Neural progenitor cell (in vitro differentiated cells): ENCODE measurements at regions not wholly inside any gene's neighbourhood (a gene's known extent, or its start where the extent isn't known, plus 50 kb on each side); places are given as distances from the start of the nearest gene placed in this dataset.

Experiments
- DNase-seq: peaks from one replicate; pipeline ENCODE4 v3.0.0-alpha.2; 2016; ENCODE audit warnings: low spot score
- H2AFZ ChIP-seq: fragments of 200-600 bp; sonication (generic); replicated peaks from 2 replicates; pipeline ENCODE4 v1.6.1; 2016; ENCODE audit warnings: antibody characterized with exemption
- H3F3A ChIP-seq: fragments of 200-600 bp; sonication (generic); 2 replicates; pipeline ENCODE4 v1.6.1; 2016; ENCODE audit warnings: antibody characterized with exemption, low read depth
- H3K27ac ChIP-seq: fragments of 200-600 bp; sonication (generic); 2 replicates; pipeline ENCODE4 v1.5.1; 2016; ENCODE audit warnings: mild to moderate bottlenecking
- H3K27me3 ChIP-seq: fragments of 200-600 bp; sonication (generic); 2 replicates; pipeline ENCODE4 v1.6.1; 2016; ENCODE audit warnings: mild to moderate bottlenecking, moderate library complexity
- H3K36me3 ChIP-seq: fragments of 200-600 bp; sonication (generic); 2 replicates; pipeline ENCODE4 v1.5.1; 2016
- H3K4me1 ChIP-seq: fragments of 200-600 bp; sonication (generic); 2 replicates; pipeline ENCODE4 v1.6.1; 2016; ENCODE audit warnings: mixed run types
- H3K4me2 ChIP-seq: fragments of 200-600 bp; sonication (generic); 2 replicates; pipeline ENCODE4 v1.6.1; 2016
- H3K4me3 ChIP-seq: fragments of 200-600 bp; sonication (generic); 2 replicates; pipeline ENCODE4 v1.5.1; 2016
- H3K79me2 ChIP-seq: fragments of 200-600 bp; sonication (generic); 2 replicates; pipeline ENCODE4 v1.6.1; 2016; ENCODE audit warnings: low read depth
- H3K9ac ChIP-seq: fragments of 200-600 bp; sonication (generic); 2 replicates; pipeline ENCODE4 v1.6.1; 2016
- H3K9me3 ChIP-seq: fragments of 200-600 bp; sonication (generic); 2 replicates; pipeline ENCODE4 v1.5.1; 2016; ENCODE audit warnings: low read depth
- H4K20me1 ChIP-seq: fragments of 200-600 bp; sonication (generic); 2 replicates; pipeline ENCODE4 v1.6.1; 2016; ENCODE audit warnings: low read depth
- H3K27ac Mint-ChIP-seq: 3 replicates; pipeline ENCODE4 v1.8.0; 2021; ENCODE audit warnings: mixed read lengths
- H3K27me3 Mint-ChIP-seq: 2 replicates; pipeline ENCODE4 v1.8.0; 2022; ENCODE audit warnings: low read depth, mild to moderate bottlenecking, inconsistent platforms, moderate library complexity, mixed read lengths; ENCODE audit not compliant: insufficient read depth
- H3K36me3 Mint-ChIP-seq: 3 replicates; pipeline ENCODE4 v1.8.0; 2021; ENCODE audit warnings: mixed read lengths
- H3K4me1 Mint-ChIP-seq: 3 replicates; pipeline ENCODE4 v1.8.0; 2021; ENCODE audit warnings: mixed read lengths
- H3K4me3 Mint-ChIP-seq: 3 replicates; pipeline ENCODE4 v1.8.0; 2021; ENCODE audit warnings: mild to moderate bottlenecking, moderate library complexity, mixed read lengths
- H3K9me3 Mint-ChIP-seq: 3 replicates; pipeline ENCODE4 v1.8.0; 2020; ENCODE audit warnings: mixed read lengths
- EZH2 ChIP-seq: fragments of 200-600 bp; sonication (generic); IDR thresholded peaks from 2 replicates; pipeline ENCODE4 v1.6.1; 2017; ENCODE audit warnings: antibody characterized with exemption, mild to moderate bottlenecking, moderate library complexity
- EZH2phosphoT487 ChIP-seq: fragments of 200-600 bp; sonication (generic); IDR thresholded peaks from 2 replicates; pipeline ENCODE4 v1.6.1; 2017; ENCODE audit warnings: antibody characterized with exemption
- TF ChIP-seq, protein P1 (sequence below): fragments of 200-600 bp; sonication (generic); IDR thresholded peaks from 2 replicates; pipeline ENCODE4 v1.5.1; 2017; ENCODE audit warnings: antibody characterized with exemption, mild to moderate bottlenecking

DNA sequence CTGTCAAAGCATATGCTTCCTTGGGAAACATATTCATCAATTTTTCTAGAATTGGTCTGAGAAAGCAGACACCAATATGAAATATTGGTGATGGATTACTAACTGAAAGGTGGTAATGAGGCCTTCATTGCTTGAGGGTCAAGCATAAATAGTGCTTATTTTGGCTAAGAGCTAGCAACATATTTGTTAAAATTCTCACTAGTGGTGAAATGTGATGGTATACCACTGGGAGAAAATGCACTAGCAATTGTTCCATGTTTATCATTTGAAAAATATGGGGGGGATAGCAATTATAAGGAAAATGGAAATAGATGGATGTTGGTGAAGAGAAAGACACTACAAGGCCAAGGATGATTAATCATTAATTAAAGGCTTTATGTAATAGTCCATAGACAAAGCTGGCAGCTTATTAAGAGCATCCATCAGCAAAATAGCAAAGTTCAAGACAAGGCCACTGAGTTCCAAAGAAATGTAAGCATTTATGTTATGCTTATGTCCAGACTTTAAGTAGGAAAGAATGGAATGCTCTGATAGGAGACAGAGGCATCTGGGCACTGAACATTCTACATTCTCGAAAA lies 253.7 kb upstream of the PRDM9 start:
- Histone ChIP-seq H3K36me3 (no peaks in the 10 kb centered on the region), H3K79me2 (no peaks in the 10 kb centered on the region), H2AFZ (no peak overlapping the region), H3K4me2 (no peak overlapping the region), H3K27ac (no peak overlapping the region), H3K4me1 (no peaks in the 10 kb centered on the region), H3K4me3 (no peak overlapping the region), H3K27me3 (no peaks in the 10 kb centered on the region), H3K9ac (no peak overlapping the region), H3F3A (no peaks in the 10 kb centered on the region), H3K9me3 (no peaks in the 10 kb centered on the region), H4K20me1 (no peaks in the 10 kb centered on the region)
- Mint-ChIP-seq H3K4me1 (no peaks in the 10 kb centered on the region), H3K4me3 (no peak overlapping the region), H3K27ac (no peak overlapping the region), H3K9me3 (no peaks in the 10 kb centered on the region), H3K36me3 (no peaks in the 10 kb centered on the region), H3K27me3 (no peaks in the 10 kb centered on the region)
- TF ChIP-seq, protein P1, sequence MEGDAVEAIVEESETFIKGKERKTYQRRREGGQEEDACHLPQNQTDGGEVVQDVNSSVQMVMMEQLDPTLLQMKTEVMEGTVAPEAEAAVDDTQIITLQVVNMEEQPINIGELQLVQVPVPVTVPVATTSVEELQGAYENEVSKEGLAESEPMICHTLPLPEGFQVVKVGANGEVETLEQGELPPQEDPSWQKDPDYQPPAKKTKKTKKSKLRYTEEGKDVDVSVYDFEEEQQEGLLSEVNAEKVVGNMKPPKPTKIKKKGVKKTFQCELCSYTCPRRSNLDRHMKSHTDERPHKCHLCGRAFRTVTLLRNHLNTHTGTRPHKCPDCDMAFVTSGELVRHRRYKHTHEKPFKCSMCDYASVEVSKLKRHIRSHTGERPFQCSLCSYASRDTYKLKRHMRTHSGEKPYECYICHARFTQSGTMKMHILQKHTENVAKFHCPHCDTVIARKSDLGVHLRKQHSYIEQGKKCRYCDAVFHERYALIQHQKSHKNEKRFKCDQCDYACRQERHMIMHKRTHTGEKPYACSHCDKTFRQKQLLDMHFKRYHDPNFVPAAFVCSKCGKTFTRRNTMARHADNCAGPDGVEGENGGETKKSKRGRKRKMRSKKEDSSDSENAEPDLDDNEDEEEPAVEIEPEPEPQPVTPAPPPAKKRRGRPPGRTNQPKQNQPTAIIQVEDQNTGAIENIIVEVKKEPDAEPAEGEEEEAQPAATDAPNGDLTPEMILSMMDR = no peak
- TF ChIP-seq EZH2phosphoT487 = no peak
- no peak for TF ChIP-seq EZH2
- no peak for DNase-seq

DNA sequence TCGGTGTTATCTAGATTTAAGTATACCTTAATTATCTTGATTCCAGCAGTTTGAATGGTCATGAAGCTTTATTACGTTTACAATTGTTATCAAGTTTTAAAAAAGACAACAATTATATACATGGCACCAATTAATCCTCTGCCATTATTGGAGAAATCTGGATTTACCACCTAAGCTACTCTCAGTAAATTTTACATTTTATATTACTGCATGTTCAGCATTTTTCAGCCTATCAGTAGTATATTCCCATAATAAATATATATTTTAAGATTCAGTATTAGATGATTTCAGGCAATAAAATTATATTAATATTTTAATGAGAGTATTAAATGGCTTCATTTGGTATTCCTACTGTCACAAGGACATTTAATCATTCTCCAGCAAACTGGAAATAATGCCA lies 264.5 kb upstream of the PRDM9 start:
- H2AFZ ChIP-seq = no peak overlapping the region
- Mint-ChIP-seq H3K4me3 (no peak overlapping the region), H3K9me3 (no peaks in the 10 kb centered on the region), H3K36me3 (no peaks in the 10 kb centered on the region), H3K4me1 (no peaks in the 10 kb centered on the region), H3K27me3 (no peaks in the 10 kb centered on the region), H3K27ac (no peak overlapping the region)
- no peak overlapping the region for H3K27ac ChIP-seq
- no peaks in the 10 kb centered on the region for H3K4me1 ChIP-seq
- H3K9me3 ChIP-seq = no peaks in the 10 kb centered on the region
- no peaks in the 10 kb centered on the region for H3K79me2 ChIP-seq
- no peak overlapping the region for H3K9ac ChIP-seq
- DNase-seq = no peak
- H3K4me2 ChIP-seq = no peak overlapping the region
- TF ChIP-seq, protein P1 = no peak
- TF ChIP-seq EZH2phosphoT487 = no peak
- no peak for TF ChIP-seq EZH2
- no peaks in the 10 kb centered on the region for H3K36me3 ChIP-seq
- H3K4me3 ChIP-seq = no peak overlapping the region
- H4K20me1 ChIP-seq = no peaks in the 10 kb centered on the region
- H3K27me3 ChIP-seq = no peaks in the 10 kb centered on the region
- no peaks in the 10 kb centered on the region for H3F3A ChIP-seq

DNA sequence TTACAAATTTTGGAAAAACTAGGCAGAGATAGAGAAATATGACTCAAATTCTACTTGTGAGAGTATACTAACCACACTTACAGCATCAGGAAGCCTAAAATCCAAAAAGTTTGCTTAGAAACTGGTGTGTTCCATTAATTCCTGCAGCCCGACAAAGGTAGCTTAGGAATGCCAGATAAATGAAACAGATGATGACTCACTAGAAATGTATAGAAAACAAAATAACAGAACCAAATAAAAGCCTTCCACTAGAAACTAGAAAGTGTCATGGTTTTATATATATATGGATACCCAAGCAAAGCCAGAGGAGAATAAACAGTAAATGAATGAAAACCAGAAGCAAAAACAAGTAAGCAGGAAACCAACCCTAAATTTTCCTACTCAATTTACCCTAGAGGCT lies 272.2 kb upstream of the PRDM9 start:
- H2AFZ ChIP-seq = no peak overlapping the region
- no peaks in the 10 kb centered on the region for H3K4me1 Mint-ChIP-seq
- DNase-seq = no peak
- H3K36me3 Mint-ChIP-seq = no peaks in the 10 kb centered on the region
- no peak overlapping the region for H3K9ac ChIP-seq
- no peaks in the 10 kb centered on the region for H3K27me3 Mint-ChIP-seq
- H3K4me1 ChIP-seq = peaks cover 7% of the 10 kb centered on the region
- H3K27me3 ChIP-seq = no peaks in the 10 kb centered on the region
- H4K20me1 ChIP-seq = no peaks in the 10 kb centered on the region
- no peak overlapping the region for H3K4me2 ChIP-seq
- no peak overlapping the region for H3K4me3 Mint-ChIP-seq
- no peaks in the 10 kb centered on the region for H3K79me2 ChIP-seq
- H3K27ac Mint-ChIP-seq = no peak overlapping the region
- H3K36me3 ChIP-seq = no peaks in the 10 kb centered on the region
- no peak overlapping the region for H3K27ac ChIP-seq
- no peaks in the 10 kb centered on the region for H3K9me3 ChIP-seq
- no peak overlapping the region for H3K4me3 ChIP-seq
- H3F3A ChIP-seq = no peaks in the 10 kb centered on the region
- no peaks in the 10 kb centered on the region for H3K9me3 Mint-ChIP-seq
- TF ChIP-seq, protein P1 = no peak
- no peak for TF ChIP-seq EZH2phosphoT487
